Osteoblast (primary cell): ENCODE measurements at regions not wholly inside any gene's neighbourhood (a gene's known extent, or its start where the extent isn't known, plus 50 kb on each side); places are given as distances from the start of the nearest gene placed in this dataset.

ENCODE experiments used
- DNase-seq: peaks from one replicate; pipeline ENCODE4 v3.0.0; 2011; ENCODE audit warnings: low spot score, mixed read lengths; ENCODE audit not compliant: insufficient read length; ENCODE audit errors: missing footprints
- H2AFZ ChIP-seq: 2 replicates; pipeline ENCODE4 v1.6.0; 2011; ENCODE audit warnings: mild to moderate bottlenecking, low read length
- H3K27ac ChIP-seq: 2 replicates; pipeline ENCODE4 v1.5.1; 2011; ENCODE audit warnings: mild to moderate bottlenecking, low read depth, low read length, moderate library complexity
- H3K27me3 ChIP-seq: 2 replicates; pipeline ENCODE4 v1.6.0; 2012; ENCODE audit warnings: mild to moderate bottlenecking, control low read depth, inconsistent platforms, low read length, moderate library complexity; ENCODE audit not compliant: insufficient read depth
- H3K36me3 ChIP-seq: 2 replicates; pipeline ENCODE4 v1.5.1; 2011; ENCODE audit warnings: mild to moderate bottlenecking, low read length, control low read depth, moderate library complexity; ENCODE audit not compliant: insufficient read depth
- H3K4me1 ChIP-seq: 2 replicates; pipeline ENCODE4 v1.5.1; 2011; ENCODE audit warnings: mild to moderate bottlenecking, low read length, control low read depth, moderate library complexity; ENCODE audit not compliant: insufficient read depth
- H3K4me2 ChIP-seq: 2 replicates; pipeline ENCODE4 v1.6.0; 2011; ENCODE audit warnings: mild to moderate bottlenecking, low read length; ENCODE audit not compliant: insufficient read depth
- H3K4me3 ChIP-seq: fragments of 200-600 bp; sonication (generic); 3 replicates; pipeline ENCODE4 v1.5.1; 2012; ENCODE audit warnings: mild to moderate bottlenecking, low read length, inconsistent platforms; ENCODE audit not compliant: insufficient read depth
- H3K79me2 ChIP-seq: 2 replicates; pipeline ENCODE4 v1.6.0; 2012; ENCODE audit warnings: mild to moderate bottlenecking, low read length, control low read depth, inconsistent platforms; ENCODE audit not compliant: insufficient read depth
- H3K9me3 ChIP-seq: 2 replicates; pipeline ENCODE4 v1.5.1; 2011; ENCODE audit warnings: low read depth, low read length, control low read depth
- H4K20me1 ChIP-seq: 2 replicates; pipeline ENCODE4 v1.6.0; 2012; ENCODE audit warnings: mild to moderate bottlenecking, low read length, control low read depth; ENCODE audit not compliant: insufficient read depth
- TF ChIP-seq, protein P1 (sequence below): IDR thresholded peaks from 2 replicates; pipeline ENCODE4 v1.5.1; 2011; ENCODE audit warnings: mild to moderate bottlenecking, low read depth, low read length, moderate library complexity; ENCODE audit errors: extremely low read depth

DNA sequence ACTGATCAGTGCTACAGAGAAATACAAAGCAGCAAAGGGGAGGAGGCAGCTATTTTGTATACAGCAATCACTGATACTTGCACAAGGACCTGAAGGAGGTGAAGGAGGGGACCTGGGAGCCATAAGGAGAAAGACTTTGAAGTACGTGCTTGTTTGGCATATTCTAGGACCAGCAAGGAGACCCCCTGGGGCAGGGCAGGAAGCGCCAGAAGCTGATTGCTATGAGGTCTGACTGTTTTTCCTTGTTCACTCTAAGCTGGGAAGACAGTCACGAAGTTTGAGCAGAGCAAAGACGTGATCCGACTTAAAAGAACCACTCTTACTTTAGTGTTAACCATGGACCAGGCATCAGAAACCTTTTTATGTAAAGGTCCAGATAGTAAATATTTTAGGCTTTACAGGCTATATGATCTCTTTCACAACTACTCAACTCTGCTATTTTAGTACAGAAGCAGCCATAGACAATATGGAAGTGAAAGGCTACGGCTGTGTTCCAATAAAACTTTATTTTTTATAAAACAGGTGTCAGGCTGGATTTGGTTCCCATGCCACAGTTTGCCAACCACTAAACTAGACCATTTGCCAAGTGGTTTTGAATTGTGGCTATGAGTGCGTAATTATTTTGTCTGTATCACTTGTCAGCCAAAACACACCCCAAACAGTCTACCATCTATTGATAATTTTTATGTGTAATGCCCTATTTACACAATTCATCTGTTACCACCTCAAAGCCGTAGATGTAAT lies 217.9 kb downstream of the PRL start:
- H3K36me3 ChIP-seq: no peaks in the 10 kb centered on the region
- no peaks in the 10 kb centered on the region for H3K79me2 ChIP-seq
- no peaks in the 10 kb centered on the region for H4K20me1 ChIP-seq
- peak overlapping the region; percentile 79 for H3K27ac ChIP-seq
- H3K4me2 ChIP-seq: no peak overlapping the region
- H3K9me3 ChIP-seq: no peaks in the 10 kb centered on the region
- H3K4me3 ChIP-seq: no peak overlapping the region
- DNase-seq: no peak
- no peak overlapping the region for H2AFZ ChIP-seq
- TF ChIP-seq, protein P1, sequence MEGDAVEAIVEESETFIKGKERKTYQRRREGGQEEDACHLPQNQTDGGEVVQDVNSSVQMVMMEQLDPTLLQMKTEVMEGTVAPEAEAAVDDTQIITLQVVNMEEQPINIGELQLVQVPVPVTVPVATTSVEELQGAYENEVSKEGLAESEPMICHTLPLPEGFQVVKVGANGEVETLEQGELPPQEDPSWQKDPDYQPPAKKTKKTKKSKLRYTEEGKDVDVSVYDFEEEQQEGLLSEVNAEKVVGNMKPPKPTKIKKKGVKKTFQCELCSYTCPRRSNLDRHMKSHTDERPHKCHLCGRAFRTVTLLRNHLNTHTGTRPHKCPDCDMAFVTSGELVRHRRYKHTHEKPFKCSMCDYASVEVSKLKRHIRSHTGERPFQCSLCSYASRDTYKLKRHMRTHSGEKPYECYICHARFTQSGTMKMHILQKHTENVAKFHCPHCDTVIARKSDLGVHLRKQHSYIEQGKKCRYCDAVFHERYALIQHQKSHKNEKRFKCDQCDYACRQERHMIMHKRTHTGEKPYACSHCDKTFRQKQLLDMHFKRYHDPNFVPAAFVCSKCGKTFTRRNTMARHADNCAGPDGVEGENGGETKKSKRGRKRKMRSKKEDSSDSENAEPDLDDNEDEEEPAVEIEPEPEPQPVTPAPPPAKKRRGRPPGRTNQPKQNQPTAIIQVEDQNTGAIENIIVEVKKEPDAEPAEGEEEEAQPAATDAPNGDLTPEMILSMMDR: no peak
- peaks cover 14% of the 10 kb centered on the region for H3K4me1 ChIP-seq
- no peaks in the 10 kb centered on the region for H3K27me3 ChIP-seq

DNA sequence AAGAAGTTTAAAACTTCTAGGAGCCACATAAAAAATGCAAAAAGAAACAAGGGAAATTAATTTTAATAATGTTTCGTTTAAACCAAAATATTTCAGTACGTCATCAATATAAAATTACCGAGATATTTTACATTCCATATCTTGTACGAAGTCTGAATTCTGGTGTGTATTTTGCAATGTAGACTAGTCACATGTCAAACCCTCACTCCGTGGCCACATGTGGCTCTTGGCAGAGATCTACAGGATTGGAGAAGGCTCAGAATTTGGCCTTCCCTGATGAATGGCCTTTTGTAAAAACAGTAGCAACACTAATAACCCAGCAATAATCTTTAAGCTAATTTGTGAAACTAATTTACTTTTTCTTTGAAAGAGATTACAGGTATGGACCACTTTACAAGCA lies 217.1 kb downstream of the PRL start:
- Histone ChIP-seq H3K9me3 (no peaks in the 10 kb centered on the region), H3K4me2 (peak overlapping the region; percentile 9), H3K27me3 (no peaks in the 10 kb centered on the region), H3K4me3 (no peak overlapping the region), H3K36me3 (no peaks in the 10 kb centered on the region), H2AFZ (peak overlapping the region; percentile 44), H3K4me1 (peaks cover 14% of the 10 kb centered on the region), H4K20me1 (no peaks in the 10 kb centered on the region), H3K27ac (peak overlapping the region; percentile 79), H3K79me2 (no peaks in the 10 kb centered on the region)
- DNase-seq: peak; percentile 81
- TF ChIP-seq, protein P1: no peak

DNA sequence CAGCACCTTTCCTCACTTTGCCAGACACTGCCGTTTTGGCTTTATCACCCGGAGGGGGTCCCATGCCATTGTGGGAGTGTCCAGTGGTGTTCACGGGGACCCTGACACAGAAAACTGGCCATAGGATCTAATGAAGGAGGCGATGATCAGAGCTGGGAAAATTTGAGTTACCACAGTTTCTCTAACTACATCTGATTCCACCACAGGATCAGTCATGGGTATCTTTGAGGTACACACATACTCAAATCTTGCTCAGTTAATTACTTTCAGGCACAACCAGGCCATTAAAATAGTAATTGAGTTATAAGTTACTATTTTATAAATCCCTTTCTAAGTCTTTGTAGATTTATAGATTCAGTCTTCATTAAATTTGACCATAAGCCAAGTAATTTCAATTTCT lies 215.1 kb downstream of the PRL start:
- Histone ChIP-seq H3K27me3 (no peaks in the 10 kb centered on the region), H3K4me3 (no peak overlapping the region), H3K36me3 (no peaks in the 10 kb centered on the region), H3K27ac (no peak overlapping the region), H2AFZ (no peak overlapping the region), H3K4me2 (no peak overlapping the region), H4K20me1 (no peaks in the 10 kb centered on the region), H3K4me1 (peaks cover 14% of the 10 kb centered on the region), H3K9me3 (no peaks in the 10 kb centered on the region), H3K79me2 (no peaks in the 10 kb centered on the region)
- TF ChIP-seq, protein P1: no peak
- no peak for DNase-seq

DNA sequence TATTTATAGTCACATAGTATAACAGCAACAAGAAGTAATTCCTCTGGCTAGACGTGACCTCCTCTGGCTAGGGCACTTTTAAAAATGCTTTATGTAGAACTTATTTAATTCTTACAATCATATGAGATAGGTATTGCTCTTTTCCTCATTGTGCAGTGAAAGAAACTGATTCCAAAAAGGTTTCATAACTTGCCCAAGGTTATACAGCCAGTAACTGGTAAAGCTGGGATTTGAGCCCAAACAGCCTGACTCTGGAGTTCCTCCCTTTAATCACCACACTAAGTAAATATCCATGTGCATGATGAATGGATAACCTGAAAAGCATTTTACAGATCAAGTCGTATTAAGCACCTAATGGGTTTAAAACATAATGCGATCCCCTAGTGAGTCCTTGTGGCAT lies 214.6 kb downstream of the PRL start:
- DNase-seq: no peak

More for the DNA sequence above, 214.6 kb downstream of the PRL start:
- H3K36me3 ChIP-seq: no peaks in the 10 kb centered on the region
- H2AFZ ChIP-seq: no peak overlapping the region
- no peak overlapping the region for H3K27ac ChIP-seq
- H3K4me3 ChIP-seq: no peak overlapping the region
- TF ChIP-seq, protein P1: no peak
- H3K4me2 ChIP-seq: no peak overlapping the region
- H3K27me3 ChIP-seq: no peaks in the 10 kb centered on the region
- H3K9me3 ChIP-seq: no peaks in the 10 kb centered on the region
- peaks cover 14% of the 10 kb centered on the region for H3K4me1 ChIP-seq
- no peaks in the 10 kb centered on the region for H3K79me2 ChIP-seq
- no peaks in the 10 kb centered on the region for H4K20me1 ChIP-seq
